ENCODE measurements at regions not wholly inside any gene's neighbourhood (a gene's known extent, or its start where the extent isn't known, plus 50 kb on each side); places are given as distances from the start of the nearest gene placed in this dataset.
"Not testable (repeated sequence)": the region's sequence is repeated elsewhere in the genome, so short reads cannot be mapped to it uniquely, and the experiment has no call there.

GRCh38 chr3:6251612-6252400 is 609.1 kb upstream of the GRM7 start:
- no peak for DNase-seq (ENCODE audit: low read depth in 2 of 3, low spot score in 2 of 3)

DNA sequence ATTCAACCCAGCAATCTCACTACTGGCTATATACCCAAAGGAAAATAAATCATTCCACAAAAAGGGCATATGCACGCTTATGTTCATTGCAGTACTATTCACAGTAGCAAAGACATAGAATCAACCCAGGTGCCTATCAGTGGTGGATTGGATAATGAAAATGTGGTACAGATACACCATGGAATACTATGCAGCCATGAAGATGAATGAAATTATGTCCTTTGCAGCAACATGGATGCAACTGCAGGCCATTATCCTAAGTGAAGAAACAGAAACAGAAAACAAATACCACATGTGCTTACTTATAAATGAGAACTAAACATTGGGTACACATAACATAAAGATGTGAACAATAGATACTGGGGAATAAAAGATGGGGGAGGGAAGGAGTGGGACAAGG is 606.4 kb upstream of the GRM7 start:
- DNase-seq (ENCODE audit: low read depth in 2 of 3, low spot score in 2 of 3) = no peak

DNA sequence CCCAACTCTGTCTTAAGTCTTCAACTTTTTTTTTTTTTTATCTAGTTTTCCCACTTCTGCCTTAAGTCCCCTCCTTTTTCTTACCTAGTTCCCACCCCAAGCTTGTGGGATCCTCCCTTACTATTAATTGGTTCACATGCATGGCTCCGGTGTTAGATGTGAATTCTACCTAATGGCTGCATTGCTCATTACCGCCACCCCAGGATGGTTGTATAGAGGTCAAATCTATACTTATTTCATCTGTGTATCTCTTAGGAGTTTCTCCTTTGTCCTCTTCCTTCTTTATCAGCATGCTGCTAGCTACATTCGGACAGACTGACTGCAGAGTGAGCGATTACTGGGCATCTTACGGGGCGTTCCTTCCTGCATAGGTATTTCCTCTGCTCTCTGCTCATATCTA is 605.7 kb upstream of the GRM7 start:
- DNase-seq (ENCODE audit: low read depth in 2 of 3, low spot score in 2 of 3) = no peak

DNA sequence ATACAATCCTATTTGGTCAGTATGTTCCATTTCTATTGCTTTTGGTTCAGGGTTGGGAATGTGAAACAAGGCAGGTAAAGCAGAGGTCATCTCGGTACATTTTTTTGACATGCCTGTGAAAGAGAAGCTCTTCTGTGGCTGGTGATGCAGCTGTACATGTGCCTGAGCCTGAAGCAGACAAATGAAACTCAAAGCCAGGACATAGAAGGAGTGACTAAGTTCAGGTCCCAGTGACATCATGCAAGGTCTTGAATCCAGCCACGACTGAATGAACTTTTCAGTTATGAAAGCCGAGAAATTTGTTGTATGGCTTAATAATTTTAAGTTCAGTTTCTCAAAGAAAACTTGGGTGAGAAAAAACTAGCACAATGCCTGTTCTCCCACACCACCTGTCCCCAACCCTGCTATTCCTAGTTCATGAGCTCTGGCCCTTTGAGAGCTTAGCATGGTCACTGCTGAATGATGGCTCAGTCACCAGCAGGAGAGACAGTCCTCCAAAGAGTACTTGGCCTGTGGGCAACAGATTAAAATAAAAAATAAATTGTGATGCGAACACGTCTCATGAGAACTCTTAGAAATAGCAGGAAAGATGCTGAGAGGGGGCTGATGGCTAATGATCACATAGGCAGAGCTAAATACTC is 600.2 kb upstream of the GRM7 start:
- no peak for DNase-seq (ENCODE audit: low read depth in 2 of 3, low spot score in 2 of 3)

- no peak for DNase-seq (ENCODE audit: low read depth in 2 of 3, low spot score in 2 of 3)
Observed at GRCh38 chr3:6262010-6262409, 598.9 kb upstream of the GRM7 start.

DNA sequence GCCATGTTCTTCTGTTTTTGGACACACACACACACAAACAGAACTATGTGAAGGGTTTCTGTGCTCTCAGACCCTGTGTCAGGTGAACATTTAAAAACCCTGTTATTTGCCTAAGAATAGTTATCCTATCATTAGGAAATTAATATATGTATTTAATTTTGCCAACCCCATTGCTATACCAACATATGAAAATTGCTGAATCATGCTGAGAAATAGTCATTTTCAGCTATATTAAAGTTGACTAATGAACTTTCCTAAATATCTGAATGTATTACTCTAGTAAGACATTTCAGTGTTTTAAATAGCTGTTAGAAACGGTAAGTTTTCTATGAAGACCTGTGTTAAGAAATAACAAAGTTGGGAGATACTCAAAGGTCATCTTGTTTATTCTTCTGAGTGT is 596.9 kb upstream of the GRM7 start:
- DNase-seq (ENCODE audit: low read depth in 2 of 3, low spot score in 2 of 3) = no peak

- no peak for DNase-seq (ENCODE audit: low read depth in 2 of 3, low spot score in 2 of 3)
Observed at GRCh38 chr3:6264906-6265305, 596.0 kb upstream of the GRM7 start.

DNA sequence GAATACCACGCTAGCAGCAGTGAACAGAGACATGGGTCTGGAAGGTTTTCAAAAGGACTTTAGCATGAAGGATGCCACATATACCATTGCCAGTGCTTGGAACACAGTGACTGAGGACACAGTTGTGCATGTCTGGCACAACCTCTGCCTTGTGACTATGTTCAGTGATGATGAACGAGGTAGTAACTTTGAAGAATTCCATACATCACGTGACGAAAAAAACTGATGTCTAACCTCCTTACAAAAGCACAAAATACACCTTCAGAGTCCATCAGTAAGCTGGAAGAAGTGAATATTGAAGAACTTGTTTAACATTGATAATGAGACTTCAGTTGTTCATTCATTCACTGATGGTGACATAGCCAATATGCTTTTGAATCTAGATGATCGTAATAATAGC is 594.8 kb upstream of the GRM7 start:
- no peak for DNase-seq (ENCODE audit: low read depth in 2 of 3, low spot score in 2 of 3)

GRCh38 chr3:6273878-6274277 is 587.0 kb upstream of the GRM7 start:
- DNase-seq (ENCODE audit: low read depth in 2 of 3, low spot score in 2 of 3) = no peak

- no peak for DNase-seq (ENCODE audit: low read depth in 2 of 3, low spot score in 2 of 3)
Observed at GRCh38 chr3:6281662-6282061, 579.3 kb upstream of the GRM7 start.

DNA sequence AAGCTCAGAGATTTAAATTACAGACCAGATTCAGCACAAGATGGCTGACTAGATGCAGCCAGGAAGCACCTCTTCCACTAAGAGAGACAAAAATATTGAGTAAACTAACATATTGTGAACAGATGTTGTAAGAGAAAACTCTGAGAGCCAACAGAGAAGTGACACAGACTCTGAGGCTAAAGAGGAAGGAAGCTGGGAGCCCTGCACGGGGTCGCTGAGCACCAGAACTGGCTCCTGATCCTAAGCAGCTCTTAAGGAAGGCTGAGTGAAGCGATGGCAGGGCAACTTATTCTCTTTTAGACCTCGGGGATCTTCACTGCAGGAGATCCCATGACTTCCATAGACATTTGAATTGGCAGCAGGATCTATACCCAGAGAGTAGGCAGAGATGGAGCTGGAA is 578.0 kb upstream of the GRM7 start:
- DNase-seq (ENCODE audit: low read depth in 2 of 3, low spot score in 2 of 3) = no peak

DNA sequence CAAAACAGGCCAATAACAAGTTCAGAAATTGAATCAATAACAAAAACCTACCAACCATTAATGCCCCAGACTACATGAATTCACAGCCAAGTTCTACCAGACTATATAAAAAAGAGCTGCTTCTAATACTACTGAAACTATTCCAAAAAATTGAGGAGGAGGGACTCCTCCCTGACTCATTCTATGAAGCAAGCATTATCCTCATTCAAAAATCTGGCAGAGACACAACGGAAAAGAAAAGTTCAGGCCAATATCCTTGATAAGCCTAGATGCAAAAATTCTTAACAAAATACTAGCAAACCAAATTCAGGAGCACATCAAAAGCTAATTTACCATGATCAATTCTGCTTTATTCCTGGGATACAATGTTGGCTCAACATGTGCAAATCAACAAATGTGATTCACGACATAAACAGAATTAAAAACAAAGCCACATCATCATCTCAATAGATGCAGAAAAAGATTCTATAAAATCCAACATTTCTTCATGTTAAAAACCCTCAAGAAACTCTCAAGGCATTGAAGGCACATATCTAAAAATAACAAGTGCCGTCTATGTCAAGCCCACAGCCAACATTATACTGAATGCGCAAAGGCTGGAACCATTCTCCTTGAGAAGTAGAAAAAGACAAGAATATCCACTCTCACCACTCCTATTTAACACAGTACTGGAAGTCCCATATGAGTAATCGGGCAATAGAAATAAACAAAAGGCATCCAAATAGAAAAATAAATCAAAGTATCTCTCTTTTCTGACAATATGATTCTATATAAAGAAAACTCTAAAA is 573.6 kb upstream of the GRM7 start:
- DNase-seq (ENCODE audit: low read depth in 2 of 3, low spot score in 2 of 3) = no peak

DNA sequence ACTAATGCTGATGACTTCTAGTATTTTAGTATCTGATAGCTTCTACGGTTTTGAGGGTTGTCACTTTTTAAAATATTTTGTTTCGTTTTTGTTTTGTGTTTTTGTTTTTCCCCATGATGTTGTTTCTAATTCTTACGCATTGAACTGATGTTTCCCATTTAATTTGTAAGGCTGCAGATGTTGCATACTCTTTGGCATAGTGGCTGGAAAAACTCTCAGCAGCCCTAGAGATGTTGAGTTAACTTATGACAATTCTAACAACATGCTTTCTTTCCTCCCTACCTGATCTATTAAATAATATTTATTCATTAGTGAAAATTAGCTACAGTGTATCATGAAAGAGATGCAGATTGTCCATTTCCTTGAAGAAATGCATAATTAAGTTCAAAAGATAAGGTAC is 559.3 kb upstream of the GRM7 start:
- DNase-seq (ENCODE audit: low read depth in 2 of 3, low spot score in 2 of 3) = no peak

- DNase-seq (ENCODE audit: low read depth in 2 of 3, low spot score in 2 of 3) = no peak
Observed at GRCh38 chr3:6315906-6316305, 545.0 kb upstream of the GRM7 start.

- no peak for DNase-seq (ENCODE audit: low read depth in 2 of 3, low spot score in 2 of 3)
Observed at GRCh38 chr3:6321999-6322398, 538.9 kb upstream of the GRM7 start.

- no peak for DNase-seq (ENCODE audit: low read depth in 2 of 3, low spot score in 2 of 3)
Observed at GRCh38 chr3:6326771-6327170, 534.1 kb upstream of the GRM7 start.

DNA sequence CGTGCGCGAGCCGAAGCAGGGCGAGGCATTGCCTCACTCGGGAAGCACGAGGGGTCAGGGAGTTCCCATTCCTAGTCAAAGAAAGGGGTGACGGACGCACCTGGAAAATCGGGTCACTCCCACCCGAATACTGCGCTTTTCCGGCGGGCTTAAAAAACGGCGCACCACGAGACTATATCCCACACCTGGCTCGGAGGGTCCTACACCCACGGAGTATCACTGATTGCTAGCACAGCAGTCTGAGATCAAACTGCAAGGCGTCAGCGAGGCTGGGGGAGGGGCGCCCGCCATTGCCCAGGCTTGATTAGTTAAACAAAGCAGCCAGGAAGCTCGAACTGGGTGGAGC is 520.0 kb upstream of the GRM7 start:
- not testable (repeated sequence) for DNase-seq (ENCODE audit: low read depth in 2 of 3, low spot score in 2 of 3)

- DNase-seq (ENCODE audit: low read depth in 2 of 3, low spot score in 2 of 3) = no peak
Observed at GRCh38 chr3:6351752-6352151, 509.2 kb upstream of the GRM7 start.

DNA sequence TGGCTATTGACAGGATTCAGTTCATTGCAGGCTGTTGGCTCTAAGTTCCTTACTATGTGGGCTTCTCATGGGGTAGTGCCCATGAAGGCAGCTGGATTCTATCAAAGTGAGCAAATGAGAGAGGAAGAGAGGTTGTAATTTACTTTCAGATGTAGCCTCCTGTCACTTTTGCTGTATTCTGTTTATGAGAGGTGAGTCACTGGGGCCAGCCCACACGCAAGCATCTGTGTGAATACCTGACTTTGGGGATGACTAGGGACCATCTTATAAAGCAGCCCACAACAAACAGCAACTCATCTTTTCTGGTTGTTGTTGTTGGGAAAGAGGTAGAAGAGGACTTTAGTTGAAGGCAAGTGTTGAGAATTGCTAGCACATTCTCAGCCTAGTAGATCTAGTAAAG is 506.3 kb upstream of the GRM7 start:
- no peak for DNase-seq (ENCODE audit: low read depth in 2 of 3, low spot score in 2 of 3)

GRCh38 chr3:6362406-6362805 is 498.5 kb upstream of the GRM7 start:
- no peak for DNase-seq (ENCODE audit: low read depth in 2 of 3, low spot score in 2 of 3)

DNA sequence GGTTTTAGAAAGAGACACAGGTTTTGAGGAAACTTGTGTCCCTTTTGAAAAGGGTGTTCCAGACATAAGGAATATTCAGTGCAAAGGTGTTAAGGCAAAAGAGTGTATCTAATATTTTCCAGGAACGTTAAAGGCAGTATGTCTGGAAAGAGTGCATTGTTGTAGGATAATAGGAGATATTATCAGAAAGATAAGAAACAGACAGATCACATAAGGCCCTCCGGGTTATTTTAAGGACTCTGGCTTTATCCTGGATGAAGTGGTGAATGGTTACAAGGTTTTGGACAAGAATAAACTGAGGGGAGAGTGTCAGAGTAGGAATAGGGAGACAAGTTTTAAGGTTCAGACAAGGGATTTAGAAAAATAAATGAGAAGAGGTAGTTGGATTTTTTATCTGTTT is 493.7 kb upstream of the GRM7 start:
- DNase-seq (ENCODE audit: low read depth in 2 of 3, low spot score in 2 of 3) = no peak

GRCh38 chr3:6392123-6392522 is 468.8 kb upstream of the GRM7 start:
- DNase-seq (ENCODE audit: low read depth in 2 of 3, low spot score in 2 of 3) = no peak

Data from activated CD8-positive, alpha-beta memory T cell treated with anti-CD3 and anti-CD28 coated beads for 48 hours (primary cell).